ENCODE measurements at regions not wholly inside any gene's neighbourhood (a gene's known extent, or its start where the extent isn't known, plus 50 kb on each side); places are given as distances from the start of the nearest gene placed in this dataset.

DNA sequence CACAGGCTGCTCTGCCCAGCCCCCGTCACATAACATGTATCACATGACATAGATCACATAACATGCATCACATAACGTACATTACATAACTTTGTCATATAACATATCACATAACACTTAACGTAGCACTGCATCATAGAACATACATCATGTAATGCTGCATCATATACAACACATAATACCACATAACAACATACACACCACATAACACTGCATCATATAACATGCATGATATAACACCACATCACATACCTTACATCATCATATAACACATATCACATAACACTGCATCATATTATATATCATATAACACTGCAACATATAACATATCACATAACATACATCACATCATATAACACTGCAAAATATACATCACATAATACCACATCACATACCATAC is 83.8 kb downstream of the AXIN2 start:
- no peak for DNase-seq

DNA sequence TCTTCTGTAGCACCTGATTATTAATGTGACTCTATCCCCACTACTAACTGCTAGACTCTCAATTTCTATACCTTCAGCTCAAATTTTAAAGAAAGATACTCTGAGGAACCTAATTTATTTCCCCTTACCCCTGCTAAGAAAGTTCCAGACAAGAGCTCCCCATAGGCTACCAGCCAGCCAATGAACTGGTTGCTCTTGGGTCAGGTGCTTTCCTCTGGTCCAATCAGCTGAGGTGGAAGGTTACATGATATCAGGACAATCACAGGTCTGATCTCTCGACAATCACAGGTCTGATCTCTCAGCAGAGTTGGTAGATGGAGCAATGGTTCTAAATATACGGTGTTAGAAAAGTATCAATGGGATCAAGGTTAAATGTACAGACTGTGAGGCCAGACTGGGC is 86.8 kb downstream of the AXIN2 start:
- no peak for DNase-seq

DNA sequence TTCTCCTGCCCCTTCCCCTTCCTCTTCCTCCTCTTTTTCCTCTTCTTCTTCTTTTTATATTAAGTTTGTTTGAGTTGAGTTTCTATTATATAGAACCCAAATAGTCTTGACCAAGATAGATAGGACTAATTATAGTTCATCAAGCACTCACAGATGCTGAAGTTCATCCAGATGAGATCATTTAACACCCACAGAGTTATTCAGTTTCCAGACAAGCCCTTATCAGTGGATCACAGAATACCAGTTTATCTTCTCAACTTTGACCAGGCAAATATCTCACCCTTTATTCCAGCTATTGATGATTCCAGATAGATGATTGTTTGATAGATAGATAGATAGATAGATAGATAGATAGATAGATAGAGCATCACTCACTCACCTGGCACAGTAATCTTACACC is 87.5 kb downstream of the AXIN2 start:
- DNase-seq = no peak

DNA sequence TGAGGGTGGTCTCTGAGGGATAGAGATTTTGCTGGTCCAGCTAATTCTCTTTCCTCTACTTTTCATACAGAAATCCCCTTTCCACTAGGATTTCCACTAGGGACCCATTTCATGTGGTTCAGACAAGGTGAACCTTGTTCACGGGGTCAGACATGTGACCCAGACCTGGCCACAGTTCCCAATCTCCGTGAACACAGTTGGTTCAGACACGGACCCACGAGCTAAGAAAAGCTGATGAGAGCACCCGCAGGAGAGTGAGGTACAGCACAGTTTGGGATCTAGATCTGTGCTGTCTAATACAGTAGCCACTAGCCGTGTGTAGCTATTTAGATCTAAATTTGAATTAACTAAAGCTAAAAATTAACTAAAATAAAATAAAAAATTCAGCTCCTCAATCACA is 88.1 kb downstream of the AXIN2 start:
- DNase-seq = no peak

DNA sequence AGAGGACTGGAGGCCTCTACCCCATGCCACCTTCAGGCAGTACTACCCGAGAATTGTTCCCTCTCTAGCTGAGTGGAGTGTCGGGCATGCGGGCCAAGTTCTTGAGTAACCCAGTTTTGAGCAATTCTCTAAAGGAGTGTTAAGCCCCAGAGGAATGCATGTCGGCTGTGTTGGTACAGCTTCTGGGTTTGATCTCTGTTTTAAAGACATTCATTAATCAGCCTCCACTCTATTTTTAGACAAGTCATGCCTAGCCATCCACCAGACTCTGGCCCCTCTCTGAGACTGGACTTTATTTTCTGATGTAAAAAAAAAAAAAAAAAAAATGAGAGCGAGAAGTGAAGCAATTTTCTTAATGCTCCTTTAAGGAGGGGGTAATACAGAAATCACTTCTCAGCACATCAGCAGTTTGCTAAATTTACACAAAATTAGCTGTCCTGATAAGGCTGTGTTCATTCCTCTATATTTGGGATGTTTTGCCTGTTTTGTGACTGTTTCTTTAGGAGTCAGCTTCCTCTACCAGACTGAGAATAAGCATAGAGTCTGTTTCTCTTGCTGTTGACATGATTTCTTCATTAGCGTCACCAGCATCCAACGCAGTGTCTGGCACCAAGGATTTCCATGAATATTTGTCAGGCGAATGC is 88.7 kb downstream of the AXIN2 start:
- DNase-seq = no peak

DNA sequence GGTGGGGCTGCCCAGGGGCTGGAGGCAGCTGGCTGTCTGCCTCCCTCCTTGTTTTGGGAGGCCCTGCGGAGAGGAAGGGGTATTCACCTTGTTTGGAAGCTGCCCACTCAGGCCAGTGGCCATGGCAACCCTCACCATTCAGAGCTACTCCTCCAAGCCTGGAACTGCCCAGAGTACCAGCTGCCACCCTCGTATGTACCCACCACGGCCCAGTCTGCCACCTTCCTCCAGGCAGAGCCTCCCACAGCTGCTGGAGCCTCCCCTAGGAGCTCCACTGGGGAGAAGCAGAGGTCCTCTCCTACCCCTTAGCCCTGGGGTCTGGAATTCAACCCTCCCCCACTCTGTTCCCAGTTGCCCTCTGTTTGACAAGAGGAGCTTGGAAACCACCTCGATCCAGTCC is 90.7 kb downstream of the AXIN2 start:
- DNase-seq = no peak

DNA sequence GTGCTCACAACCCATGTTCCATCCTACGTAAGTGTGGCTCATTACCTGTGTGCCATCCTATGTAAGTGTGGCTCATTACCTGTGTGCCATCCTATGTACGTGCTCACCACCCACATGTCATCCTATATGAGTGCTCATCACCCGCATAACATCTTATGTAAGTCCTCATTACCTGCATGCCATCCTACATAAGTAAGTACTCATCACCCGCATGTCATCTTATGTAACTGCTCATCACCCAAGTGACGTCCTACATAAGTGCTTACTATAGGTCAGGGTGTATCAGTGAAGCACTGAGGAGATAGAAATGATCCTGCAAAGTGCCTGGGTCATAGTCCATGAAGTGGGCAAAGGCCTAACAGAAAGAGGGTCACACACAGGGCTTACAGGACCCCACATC is 93.1 kb downstream of the AXIN2 start:
- DNase-seq = no peak

DNA sequence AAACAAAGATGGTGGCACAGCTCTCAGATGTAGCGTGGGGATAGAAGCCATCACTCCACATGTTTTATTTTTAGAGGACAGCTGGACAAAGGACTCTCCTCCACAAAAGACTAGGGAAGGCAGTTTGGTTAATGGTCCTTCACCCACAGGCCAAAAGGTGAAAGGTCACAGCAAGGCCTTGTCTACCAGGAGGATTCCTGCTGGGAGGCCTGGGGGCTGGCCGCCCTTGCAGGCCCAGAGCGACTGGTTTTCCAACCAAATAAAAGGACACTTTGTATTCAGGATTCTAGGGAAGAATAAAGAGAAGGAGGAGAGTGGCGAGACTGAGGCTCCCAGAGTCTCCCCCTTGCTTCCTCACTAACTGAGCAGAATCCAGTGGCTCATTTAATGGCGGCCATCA is 94.3 kb downstream of the AXIN2 start:
- no peak for DNase-seq

DNA sequence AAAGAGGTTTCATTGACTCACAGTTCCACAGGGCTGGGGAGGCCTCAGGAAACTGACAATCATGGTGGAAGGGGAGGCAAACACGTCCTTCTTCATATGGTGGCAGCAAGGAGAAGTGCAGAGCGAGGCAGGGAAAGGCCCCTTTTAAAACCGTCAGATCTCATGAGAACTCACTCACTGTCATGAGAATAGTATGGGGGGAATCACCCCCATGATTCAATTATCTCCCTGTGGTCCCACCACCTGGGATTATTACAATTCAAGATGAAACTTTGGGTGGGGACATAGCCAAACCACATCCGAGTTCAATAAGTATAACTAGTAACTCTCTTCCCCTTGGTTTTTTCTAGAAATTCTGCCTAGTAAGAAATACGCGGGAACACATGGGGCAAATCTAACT is 94.9 kb downstream of the AXIN2 start:
- no peak for DNase-seq

DNA sequence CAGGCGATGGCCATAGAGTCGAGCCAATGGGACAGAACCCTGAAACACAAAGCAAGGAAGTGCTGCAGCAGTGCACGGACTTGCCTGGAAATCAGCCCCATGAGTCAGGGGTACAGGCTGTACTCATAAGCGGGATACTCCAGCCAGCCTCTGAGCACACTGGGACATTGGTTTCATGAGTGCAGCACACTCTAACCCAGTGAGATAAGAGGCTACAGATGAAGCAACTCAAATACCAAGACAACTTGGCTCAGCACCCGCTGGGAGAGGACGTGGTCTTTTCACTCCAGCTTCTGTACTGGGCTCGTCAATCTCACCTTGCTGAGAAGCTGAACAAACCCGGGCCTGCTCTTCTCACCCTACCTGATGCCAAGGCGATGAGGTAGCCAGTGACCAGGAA is 98.2 kb downstream of the AXIN2 start:
- no peak for DNase-seq

DNA sequence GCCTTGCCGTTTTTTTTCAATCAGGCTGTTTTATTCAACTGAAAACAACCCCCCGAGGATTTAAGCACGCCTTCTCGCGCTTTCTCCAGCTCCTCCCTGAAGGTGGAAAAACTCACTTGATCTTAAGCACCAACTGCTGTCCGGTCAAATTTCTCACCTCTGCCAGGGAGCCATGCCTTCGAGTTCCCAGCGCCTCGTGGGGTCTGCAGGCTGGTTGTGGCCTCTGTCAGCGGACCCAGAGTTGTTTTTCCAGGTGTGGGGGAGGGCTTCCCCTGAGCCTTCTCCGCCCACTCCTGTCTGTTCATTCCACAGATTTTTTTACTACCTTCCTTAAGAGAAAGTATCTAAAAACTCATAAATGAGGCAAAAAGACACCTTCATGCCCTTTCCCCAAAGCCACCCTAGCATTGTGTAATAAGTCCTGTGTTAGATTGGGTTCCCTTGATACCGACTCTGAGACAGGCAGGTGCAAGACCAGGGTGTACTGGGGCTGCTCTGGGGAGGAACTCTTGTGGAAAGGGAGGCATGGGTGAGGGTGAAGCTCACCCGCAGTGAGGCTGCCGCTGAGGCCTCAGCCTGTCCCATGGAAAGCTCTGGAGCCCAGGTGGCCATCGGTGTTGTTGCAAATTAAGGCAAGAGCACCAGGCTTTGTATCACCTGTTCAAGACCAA is 101.6 kb downstream of the AXIN2 start:
- DNase-seq = no peak

DNA sequence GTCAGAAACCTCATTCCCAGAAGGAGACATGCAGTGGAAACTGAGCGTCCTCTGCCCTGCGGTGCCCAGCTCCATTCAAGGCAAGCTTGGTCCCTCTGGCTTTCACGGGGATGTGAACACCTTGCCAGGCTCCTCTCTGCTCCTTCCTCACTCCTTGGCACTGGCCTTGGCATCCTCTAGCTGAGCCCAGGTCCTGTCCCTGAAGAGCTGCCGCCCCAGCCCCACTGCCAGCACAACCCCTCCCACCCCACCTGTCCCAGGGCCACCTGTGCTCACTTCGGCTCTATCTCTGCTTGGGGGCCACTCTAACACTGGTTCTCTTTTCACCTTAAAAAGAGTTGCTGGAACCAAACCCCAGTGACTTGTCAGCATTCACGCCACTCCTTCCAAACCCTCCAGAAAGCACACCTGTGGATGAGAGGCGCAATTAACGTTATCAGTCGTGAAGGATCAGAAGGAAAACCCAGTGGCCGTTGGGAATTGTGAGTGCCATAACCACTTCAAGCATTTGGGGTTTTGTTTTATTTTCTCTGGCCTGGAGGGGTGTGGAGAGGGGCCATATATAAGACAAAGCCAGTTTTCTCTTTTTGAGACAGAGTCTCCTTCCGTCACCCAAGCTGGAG is 103.7 kb downstream of the AXIN2 start:
- no peak for DNase-seq

DNA sequence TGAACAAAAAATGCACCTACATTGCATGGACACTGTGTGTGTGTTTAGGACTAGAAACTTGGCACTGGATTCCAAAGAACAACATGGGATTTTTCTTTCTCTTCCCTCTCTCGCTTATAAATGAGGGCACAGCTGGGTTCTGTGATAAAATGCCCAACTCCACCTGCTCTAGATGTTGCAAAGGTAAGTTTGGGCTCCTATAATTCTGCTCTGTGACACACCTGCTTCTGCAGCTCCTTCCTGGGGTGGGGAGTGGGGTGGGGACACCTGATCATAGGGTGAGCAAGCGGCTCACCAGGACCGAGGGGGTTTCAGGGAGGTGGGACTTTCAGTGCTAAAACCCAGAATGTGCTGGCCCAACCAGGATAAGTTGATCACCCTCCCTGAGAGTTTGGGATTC is 104.3 kb downstream of the AXIN2 start:
- DNase-seq = no peak

DNA sequence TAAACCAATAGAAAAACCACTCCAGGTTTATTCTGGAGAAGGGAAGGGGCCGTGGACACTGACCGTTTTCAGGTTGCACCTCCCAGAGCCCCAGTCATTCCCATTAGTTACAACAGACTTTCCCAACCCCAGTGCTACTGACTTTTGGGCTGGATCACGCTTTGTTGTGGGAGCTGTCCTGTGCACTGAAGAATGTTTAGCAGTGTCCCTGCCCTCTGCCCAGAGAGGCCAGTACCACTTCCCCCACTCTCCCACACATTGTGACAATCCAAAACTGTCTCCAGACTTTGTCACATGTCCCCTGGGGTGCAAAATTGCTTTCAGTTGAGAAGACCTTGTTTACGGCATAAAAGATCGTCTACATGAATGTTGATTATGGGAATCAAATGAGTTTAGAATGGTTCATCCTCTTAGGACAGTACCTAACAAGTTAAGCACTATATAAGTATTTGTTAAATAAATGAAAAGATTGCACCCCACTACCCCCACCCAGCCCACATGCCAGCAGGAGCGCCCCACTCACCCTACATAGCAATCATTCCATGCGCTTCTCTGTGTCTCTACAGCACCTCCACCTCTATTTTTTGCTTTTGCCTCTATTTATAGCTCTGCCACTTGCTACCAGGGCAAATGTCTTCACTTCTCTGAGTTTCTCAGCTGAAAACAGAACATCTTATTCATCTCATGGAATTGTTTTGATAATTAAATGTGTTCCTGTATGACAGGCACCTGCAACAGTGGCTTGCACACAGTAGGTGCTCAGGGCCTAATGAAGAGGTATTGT is 104.9 kb downstream of the AXIN2 start:
- DNase-seq = no peak

DNA sequence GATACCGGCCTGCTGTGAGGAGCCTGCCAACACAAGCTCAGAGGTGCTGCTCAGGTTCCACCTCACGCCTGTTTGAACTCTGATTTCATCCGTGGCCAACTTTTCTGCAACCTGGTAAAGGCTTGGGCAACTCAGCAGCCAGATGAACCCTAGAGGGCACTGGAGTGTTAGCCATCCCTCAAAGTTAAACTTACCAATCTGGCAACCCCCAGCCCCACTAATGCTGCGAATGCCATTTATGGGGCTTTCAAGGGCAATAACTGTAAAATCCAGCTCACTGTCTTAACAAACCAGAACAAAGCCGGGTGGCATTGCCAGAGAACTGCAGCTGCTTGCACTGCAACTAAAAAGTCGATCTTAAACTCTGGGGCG is 105.5 kb downstream of the AXIN2 start:
- DNase-seq = peak; percentile 3

DNA sequence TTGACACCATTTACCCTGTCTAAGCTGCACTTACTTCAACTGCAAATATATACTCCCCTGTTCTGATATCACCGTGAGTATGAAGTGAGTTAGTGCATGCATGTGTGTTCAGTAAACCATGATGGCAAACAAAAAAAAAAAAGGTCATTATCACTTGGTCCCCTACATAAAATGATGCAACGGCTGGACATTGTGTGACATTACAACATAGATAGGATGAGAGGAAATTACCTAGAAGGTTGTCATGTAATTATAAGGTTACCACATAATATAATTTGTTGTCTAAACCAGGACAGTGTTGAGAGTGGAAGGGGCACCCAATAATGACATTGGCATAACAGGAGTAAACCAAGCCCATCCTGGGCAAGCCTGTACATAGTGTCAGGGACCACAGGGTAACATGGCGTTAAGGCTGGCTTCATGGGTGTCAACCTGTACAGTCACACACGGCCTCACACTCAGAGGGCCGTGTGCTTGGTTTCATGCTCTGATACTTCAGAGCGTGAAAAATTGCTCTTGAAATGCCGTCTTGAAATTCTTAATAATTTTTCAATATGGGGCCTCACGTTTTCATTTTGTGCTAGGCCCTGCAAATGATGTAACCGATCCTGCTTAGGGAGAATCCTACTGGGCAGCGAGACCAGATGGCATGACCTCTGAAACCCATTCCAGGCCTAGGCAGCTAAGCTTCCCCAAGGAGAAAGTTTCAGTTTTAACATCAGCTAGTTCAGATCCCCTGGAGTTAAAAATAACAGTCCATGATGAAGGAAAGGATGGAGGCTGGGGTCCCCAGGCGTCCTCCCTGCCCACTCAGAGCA is 106.1 kb downstream of the AXIN2 start:
- no peak for DNase-seq

DNA sequence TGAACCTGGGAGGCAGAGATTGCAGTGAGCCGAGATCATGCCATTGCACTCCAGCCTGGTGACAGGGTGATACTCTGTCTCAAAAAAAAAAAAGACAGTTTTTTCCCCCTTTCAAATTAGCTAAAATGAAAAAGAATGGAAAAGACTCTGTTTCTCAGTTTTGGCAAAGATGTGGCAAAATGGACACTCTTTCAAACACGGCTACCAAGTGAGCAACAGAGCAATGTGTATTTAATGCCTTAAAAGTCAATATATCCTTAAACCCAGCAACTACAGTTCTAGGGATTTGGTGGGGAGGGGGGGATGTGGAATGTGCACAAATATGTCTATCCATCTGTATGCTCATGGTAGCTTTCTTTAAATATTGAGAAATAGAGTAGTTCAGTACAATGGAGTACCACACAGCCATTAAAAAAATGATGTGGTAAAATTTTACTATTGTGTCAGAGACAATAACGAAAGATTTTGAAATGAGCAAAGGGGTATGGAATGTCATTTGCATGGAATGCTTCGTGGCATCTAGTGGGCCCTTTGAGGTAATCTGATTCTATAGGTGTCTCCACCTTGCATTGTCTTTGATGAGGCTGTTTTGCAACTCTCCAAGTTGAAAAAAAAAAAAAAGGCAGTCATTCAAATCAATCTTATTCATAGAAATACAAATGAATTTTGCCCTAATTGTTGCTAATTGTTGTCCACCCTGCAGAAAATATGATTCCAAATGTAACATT is 108.1 kb downstream of the AXIN2 start:
- no peak for DNase-seq

DNA sequence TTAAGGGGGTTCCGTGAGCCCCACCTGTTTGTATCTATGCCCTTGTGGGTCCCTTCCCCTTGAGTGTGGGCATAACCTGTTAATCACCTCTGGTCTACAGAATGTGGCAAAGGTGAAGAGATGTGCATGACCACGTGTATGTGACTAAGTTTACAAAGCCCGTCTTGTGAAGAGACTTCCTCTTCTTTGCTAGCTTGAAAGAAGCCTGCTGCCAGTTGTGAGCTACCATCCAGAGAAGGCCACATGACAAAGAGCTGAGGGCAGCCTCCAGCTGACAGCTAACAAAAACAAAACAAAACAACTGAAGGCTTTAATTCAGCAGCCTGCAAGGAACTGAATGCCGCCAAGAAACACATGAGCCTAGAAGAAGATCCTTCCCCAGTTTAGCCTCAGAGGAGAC is 112.0 kb downstream of the AXIN2 start:
- no peak for DNase-seq

DNA sequence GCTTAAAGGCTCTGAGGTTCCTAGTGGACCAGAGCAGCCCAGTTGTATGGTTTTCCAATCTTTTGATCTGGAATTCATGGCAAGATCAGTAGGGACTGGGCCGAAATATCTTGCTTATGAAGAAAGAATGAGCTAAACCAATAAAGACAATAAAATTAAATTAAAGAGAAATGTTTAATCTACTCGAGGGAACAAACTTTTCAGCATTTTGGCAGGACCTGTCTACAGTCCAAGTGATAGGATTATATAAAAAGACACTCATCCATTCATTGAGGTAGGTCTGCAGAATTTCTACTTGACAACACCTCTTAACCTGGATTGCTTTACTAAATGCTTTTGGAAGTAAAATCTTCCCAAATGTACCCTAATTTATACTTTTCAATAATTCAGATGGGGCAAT is 113.6 kb downstream of the AXIN2 start:
- DNase-seq = no peak

DNA sequence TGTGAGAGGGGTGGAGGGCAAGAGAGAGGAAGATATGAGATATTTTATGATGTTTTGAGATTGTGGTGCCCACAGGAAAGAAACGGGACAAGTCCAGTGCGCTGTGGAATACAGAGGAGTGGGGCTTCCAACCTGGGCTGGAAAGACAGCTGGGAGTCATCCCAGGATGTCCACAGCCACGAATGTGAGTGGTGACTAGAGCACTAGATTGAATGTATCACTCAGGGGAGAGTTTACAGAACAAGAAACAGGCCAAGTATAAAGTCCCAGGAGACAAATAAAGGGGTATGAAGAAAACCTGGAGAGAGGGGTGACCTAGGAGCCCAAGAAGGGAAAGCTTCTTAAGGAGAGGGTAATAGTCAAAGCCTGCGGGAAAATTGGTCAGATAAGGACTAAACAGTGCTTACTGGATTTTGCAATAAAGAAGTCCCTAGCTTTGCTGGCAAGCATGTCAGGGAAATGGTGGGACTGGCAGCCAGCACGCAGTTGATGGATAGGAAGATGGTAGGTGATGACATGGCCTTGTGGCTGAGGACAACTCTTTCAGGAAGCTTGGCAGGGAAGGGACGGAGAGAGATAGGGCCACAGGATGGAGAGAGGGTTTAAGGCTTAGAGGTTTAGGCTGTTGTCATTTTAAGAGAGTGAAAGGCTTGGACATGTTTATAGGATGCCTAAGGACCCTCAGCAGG is 114.5 kb downstream of the AXIN2 start:
- no peak for DNase-seq

DNA sequence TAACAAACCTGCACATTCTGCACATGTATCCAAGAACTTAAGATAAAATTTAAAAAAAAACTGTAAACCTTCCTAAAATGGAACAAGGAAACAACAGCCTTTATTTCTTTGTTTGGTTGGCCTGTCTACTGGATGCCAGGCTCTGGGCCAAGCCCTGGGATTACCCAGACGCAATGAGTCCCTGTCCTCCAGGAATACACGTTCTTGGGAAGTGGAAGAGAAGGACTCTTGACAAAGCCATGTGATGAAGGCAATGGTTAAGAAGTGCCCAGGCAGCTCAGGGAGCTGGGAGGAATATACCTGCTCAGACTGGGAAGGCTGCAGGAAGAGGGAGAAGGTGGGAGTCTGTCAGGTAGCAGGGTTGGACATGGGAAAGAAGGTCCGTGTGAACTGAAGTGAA is 115.4 kb downstream of the AXIN2 start:
- no peak for DNase-seq

DNA sequence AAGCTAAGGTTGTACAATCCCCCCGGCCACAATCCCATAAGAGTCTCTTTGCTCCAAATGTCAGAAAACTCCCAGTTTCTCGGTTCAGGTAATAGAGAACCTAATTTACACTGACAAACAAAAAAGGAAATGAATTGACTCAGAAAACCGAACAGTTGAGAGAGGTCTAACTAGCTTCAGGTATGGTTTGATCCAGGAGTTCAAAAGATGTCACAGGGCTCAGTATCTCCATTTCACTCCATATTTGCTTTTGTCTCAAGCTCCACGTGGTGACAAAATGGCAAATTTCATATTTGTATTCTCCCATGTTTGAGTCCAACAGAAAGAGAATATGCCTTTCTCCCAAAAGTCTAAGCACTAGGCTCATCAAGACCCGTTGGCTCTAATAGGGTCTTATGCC is 117.4 kb downstream of the AXIN2 start:
- DNase-seq = no peak
